Neural progenitor cell (in vitro differentiated cells): ENCODE measurements at regions not wholly inside any gene's neighbourhood (a gene's known extent, or its start where the extent isn't known, plus 50 kb on each side); places are given as distances from the start of the nearest gene placed in this dataset.

Experiments used
- CTCF ChIP-seq: fragments of 200-600 bp; sonication (generic); IDR thresholded peaks from 2 replicates; pipeline ENCODE4 v1.5.1; 2017; ENCODE audit warnings: antibody characterized with exemption, mild to moderate bottlenecking
- EZH2 ChIP-seq: fragments of 200-600 bp; sonication (generic); IDR thresholded peaks from 2 replicates; pipeline ENCODE4 v1.6.1; 2017; ENCODE audit warnings: antibody characterized with exemption, mild to moderate bottlenecking, moderate library complexity
- EZH2phosphoT487 ChIP-seq: fragments of 200-600 bp; sonication (generic); IDR thresholded peaks from 2 replicates; pipeline ENCODE4 v1.6.1; 2017; ENCODE audit warnings: antibody characterized with exemption

GRCh38 chr14:93838238-93838637, 50.0 kb upstream of the PRIMA1 start:
- no peak for TF ChIP-seq CTCF
- no peak for TF ChIP-seq EZH2
- TF ChIP-seq EZH2phosphoT487: no peak
